HepG2 (cell line): ENCODE measurements at regions not wholly inside any gene's neighbourhood (a gene's known extent, or its start where the extent isn't known, plus 50 kb on each side); places are given as distances from the start of the nearest gene placed in this dataset.

Source experiments
- ATAC-seq: fragments of 200-7000 bp; cut with Tn5 transposase; 3 replicates; pipeline ENCODE4 v1.9.1; 2020; ENCODE audit warnings: mild to moderate bottlenecking, moderate library complexity
- BruUV-seq: library from RNA; stranded (reverse); fragments of 400-500 nt; replicated peaks from 2 replicates; lab custom pipeline; 2021; lab: Mats Ljungman, UMichigan
- CTCF ChIA-PET: fragments of 300-600 bp; formaldehyde crosslinking; extraction: SDS; loops from one replicate; lab custom pipeline; 2021; ENCODE audit warnings: low total read pairs, inconsistent platforms, low intra/inter-chr PET ratio; lab: Yijun Ruan, JAX
- POLR2A ChIA-PET: fragments of 350-600 bp; sonication (Branson Sonifier 250); formaldehyde crosslinking; loops from one replicate; lab custom pipeline; 2020; ENCODE audit warnings: antibody characterized with exemption, inconsistent platforms; lab: Yijun Ruan, JAX
- DNase-seq: peaks from one replicate; pipeline ENCODE4 v3.0.0-alpha.2; 2015; ENCODE audit warnings: low spot score
- FAIRE-seq: peaks from 3 replicates; lab custom pipeline; 2011; peaks lifted over from hg19 to GRCh38; lab: Jason Lieb, UNC
- H2AFZ ChIP-seq: one replicate; pipeline ENCODE4 v1.6.1; 2011; ENCODE audit warnings: low read length, inconsistent platforms
- H3K27ac ChIP-seq: fragments of 300-600 bp; 3 replicates; pipeline ENCODE4 v1.8.0; 2011; ENCODE audit warnings: mixed run types, mild to moderate bottlenecking, mixed read lengths, low read length, inconsistent platforms; ENCODE audit not compliant: insufficient read depth; ENCODE audit errors: extremely low read length
- H3K27me3 ChIP-seq, 2 experiments: fragments of 200-600 bp in 1 of 2; 2 replicates in 1 of 2; 3 replicates in 1 of 2; pipeline versions ENCODE4 v1.6.0 to v1.8.0; 2011; ENCODE audit warnings: low read length in 2 of 2, mild to moderate bottlenecking in 2 of 2, moderate library complexity in 2 of 2, inconsistent platforms in 1 of 2; ENCODE audit not compliant: insufficient read depth in 2 of 2, control insufficient read depth in 1 of 2
- H3K36me3 ChIP-seq, 2 experiments: fragments of 200-600 bp in 1 of 2; replicated peaks in 1 of 2; 2 replicates in 1 of 2; 3 replicates in 1 of 2; pipeline versions ENCODE4 v1.5.1 to v1.8.0; 2011; ENCODE audit warnings: low read length in 2 of 2, inconsistent platforms in 1 of 2; ENCODE audit not compliant: insufficient read depth in 2 of 2, control insufficient read depth in 1 of 2
- H3K4me1 ChIP-seq: 2 replicates; pipeline ENCODE4 v1.5.1; 2012; ENCODE audit warnings: low read length, inconsistent platforms; ENCODE audit not compliant: insufficient read depth
- H3K4me2 ChIP-seq: 2 replicates; pipeline ENCODE4 v1.6.0; 2011; ENCODE audit warnings: low read depth, low read length, inconsistent platforms
- H3K4me3 ChIP-seq, 3 experiments: fragments of 200-600 bp in 1 of 3; sonication (generic), shearing (Covaris generic) in 1 of 3; replicated peaks in 1 of 3; 2 replicates each; pipeline ENCODE4 v1.5.1; 2011 to 2016; ENCODE audit warnings: low read length in 3 of 3, inconsistent platforms in 2 of 3, low read depth in 2 of 3, mild to moderate bottlenecking in 2 of 3, control low read depth in 1 of 3, mixed read lengths in 1 of 3; ENCODE audit not compliant: insufficient read depth in 1 of 3
- H3K79me2 ChIP-seq: one replicate; pipeline ENCODE4 v1.6.1; 2011; ENCODE audit warnings: low read length, inconsistent platforms; ENCODE audit not compliant: insufficient read depth
- H3K9ac ChIP-seq: 2 replicates; pipeline ENCODE4 v1.6.0; 2011; ENCODE audit warnings: mild to moderate bottlenecking, low read depth, low read length, inconsistent platforms; ENCODE audit not compliant: insufficient read depth
- H3K9me3 ChIP-seq: 2 replicates; pipeline ENCODE4 v1.5.1; 2012; ENCODE audit warnings: mild to moderate bottlenecking, low read length
- H4K20me1 ChIP-seq: 2 replicates; pipeline ENCODE4 v1.6.0; 2011; ENCODE audit warnings: inconsistent platforms, mild to moderate bottlenecking, low read length, moderate library complexity; ENCODE audit not compliant: insufficient read depth
- ELF3 ChIP-seq: IDR thresholded peaks from 2 replicates; pipeline ENCODE4 v1.6.1; 2016; ENCODE audit warnings: missing genetic modification reagents, missing compliant biosample characterization
- FOXA3 ChIP-seq: IDR thresholded peaks from 2 replicates; pipeline ENCODE4 v1.6.1; 2016; ENCODE audit warnings: missing genetic modification reagents, missing compliant biosample characterization
- FOXP1 ChIP-seq, 2 experiments: fragments of 450-650 bp in 1 of 2; IDR thresholded peaks; 2 replicates each; pipeline ENCODE4 v1.6.1; 2017 to 2018; ENCODE audit warnings: antibody characterized with exemption in 1 of 2
- FOXP4 ChIP-seq: sonication (generic); formaldehyde crosslinking; IDR thresholded peaks from 2 replicates; pipeline ENCODE4 v1.4.0; 2020; ENCODE audit warnings: missing genetic modification reagents
- GATAD2A ChIP-seq: IDR thresholded peaks from 2 replicates; pipeline ENCODE4 v1.6.1; 2016
- KLF15 ChIP-seq: sonication (generic); formaldehyde crosslinking; IDR thresholded peaks from 2 replicates; pipeline ENCODE4 v1.8.1; 2023; ENCODE audit warnings: borderline replicate concordance, mild to moderate bottlenecking, inconsistent platforms, missing genetic modification reagents, mixed read lengths
- NFIC ChIP-seq: IDR thresholded peaks from 2 replicates; pipeline ENCODE4 v1.6.1; 2012; ENCODE audit warnings: mild to moderate bottlenecking, low read length, inconsistent platforms
- NR2F6 ChIP-seq, 2 experiments: IDR thresholded peaks; 2 replicates each; pipeline ENCODE4 v1.6.1; 2016; ENCODE audit warnings: antibody characterized with exemption in 1 of 2, mild to moderate bottlenecking in 1 of 2
- RAD21 ChIP-seq: fragments of 450-650 bp; formaldehyde crosslinking; IDR thresholded peaks from 2 replicates; pipeline ENCODE4 v1.5.0; 2020; ENCODE audit warnings: mild to moderate bottlenecking
- SUZ12 ChIP-seq: fragments of 150-350 bp; IDR thresholded peaks from 2 replicates; pipeline ENCODE4 v1.6.1; 2014; ENCODE audit warnings: low read depth, low read length
- TCF7 ChIP-seq: sonication (generic); IDR thresholded peaks from 2 replicates; pipeline ENCODE4 v1.6.1; 2016; ENCODE audit warnings: antibody characterized with exemption, low read depth
- TFAP4 ChIP-seq: sonication (generic); IDR thresholded peaks from 2 replicates; pipeline ENCODE4 v1.6.1; 2016; ENCODE audit warnings: low read depth, borderline replicate concordance
- ZBTB3 ChIP-seq: sonication (generic); formaldehyde crosslinking; IDR thresholded peaks from 2 replicates; pipeline ENCODE4 v1.4.0; 2020; ENCODE audit warnings: low read depth, mild to moderate bottlenecking, moderate library complexity, missing genetic modification reagents, borderline replicate concordance
- ZNF232 ChIP-seq: sonication (generic); formaldehyde crosslinking; IDR thresholded peaks from 2 replicates; pipeline ENCODE4 v1.4.0; 2020; ENCODE audit warnings: missing genetic modification reagents, borderline replicate concordance
- ZNF547 ChIP-seq: sonication (generic); formaldehyde crosslinking; IDR thresholded peaks from 2 replicates; pipeline ENCODE4 v1.5.1; 2020; ENCODE audit warnings: mild to moderate bottlenecking, missing genetic modification reagents
- ZNF883 ChIP-seq: sonication (generic); formaldehyde crosslinking; IDR thresholded peaks from 2 replicates; pipeline ENCODE4 v1.5.1; 2020; ENCODE audit warnings: mild to moderate bottlenecking, missing genetic modification reagents; ENCODE audit errors: not compliant biosample characterization
- ZSCAN20 ChIP-seq: sonication (generic); formaldehyde crosslinking; IDR thresholded peaks from 2 replicates; pipeline ENCODE4 v1.4.0; 2020; ENCODE audit warnings: missing genetic modification reagents, mild to moderate bottlenecking, borderline replicate concordance
- WGBS: methylation state at CpG from one replicate; pipeline ENCODE4 v1.1.6; 2017; ENCODE audit warnings: low lambda C conversion rate; 5-methylcytosine and 5-hydroxymethylcytosine counted together
- in situ Hi-C: cut with HindIII; loops from 2 replicates; pipeline ENCODE4 v1.10.0; 2017; ENCODE audit warnings: low pct_unique_long_range_greater_than_20kb; ENCODE audit not compliant: extremely low pct_ligation_motif_present
- intact Hi-C: fragments of 100-400 bp; cut with micrococcal nuclease; formaldehyde crosslinking; loops from one replicate; pipeline ENCODE4 v1.10.0; 2022; ENCODE audit not compliant: unreplicated experiment

GRCh38 chr6:156423075-156423474 is 354.1 kb upstream of the ARID1B start:
- WGBS: 43% methylated on average over 6 of the region's 6 CpGs
- in situ Hi-C loops (no loop called here), intact Hi-C loops (no loop called here)
- FAIRE-seq (no peak), ATAC-seq (no peak), DNase-seq (no peak)
- H3K9ac ChIP-seq: no peak overlapping the region
- peaks cover 10% of the 10 kb centered on the region; the same call in 1 of the 2 replicates for H3K4me1 ChIP-seq
- no peak overlapping the region for H3K4me3 ChIP-seq
- H3K27me3 ChIP-seq: no peaks in the 10 kb centered on the region
- no peaks in the 10 kb centered on the region for H3K79me2 ChIP-seq
- H3K9me3 ChIP-seq: peaks cover 14% of the 10 kb centered on the region; the same call in 1 of the 2 replicates
- ChIA-PET CTCF (no interaction called here), POLR2A (no interaction called here)
- no peak overlapping the region for H3K4me2 ChIP-seq
- no peaks in the 10 kb centered on the region for H4K20me1 ChIP-seq
- no peak for TF ChIP-seq KLF15
- no peak for TF ChIP-seq ZNF547
- TF ChIP-seq SUZ12: no peak
- BruUV-seq: no TSS peak
- H3K36me3 ChIP-seq: no peaks in the 10 kb centered on the region
- H3K27ac ChIP-seq: no peak overlapping the region
- no peak overlapping the region for H2AFZ ChIP-seq

- H3K4me3 ChIP-seq: no peak overlapping the region
- no peaks in the 10 kb centered on the region for H3K79me2 ChIP-seq
- peak; percentile 30 for DNase-seq
- FAIRE-seq: peak; percentile 54
- H3K9ac ChIP-seq: no peak overlapping the region
- H3K4me1 ChIP-seq: peaks cover 10% of the 10 kb centered on the region; the same call in 1 of the 2 replicates
- no peaks in the 10 kb centered on the region for H3K27me3 ChIP-seq
- intact Hi-C loops: no loop called here
- WGBS: 9% methylated on average over 2 of the region's 2 CpGs
- peak; percentile 54 for ATAC-seq
- no peak overlapping the region for H3K4me2 ChIP-seq
- H3K36me3 ChIP-seq: no peaks in the 10 kb centered on the region
- ChIA-PET POLR2A (no interaction called here), CTCF (no interaction called here)
- H3K9me3 ChIP-seq: peaks cover 14% of the 10 kb centered on the region; the same call in 1 of the 2 replicates
- H3K27ac ChIP-seq: no peak overlapping the region
- no peak overlapping the region for H2AFZ ChIP-seq
- no TSS peak for BruUV-seq
- in situ Hi-C loops: no loop called here
- no peaks in the 10 kb centered on the region for H4K20me1 ChIP-seq
- TF ChIP-seq NR2F6 (IDR thresholded peaks at IDR 0.05): peak; percentile 57
- no peak for TF ChIP-seq NR2F6 (CRISPR knock-in tag; IDR thresholded peaks at IDR 0.05)
- no peak for TF ChIP-seq FOXP1 (IDR thresholded peaks at IDR 0.05)
- TF ChIP-seq FOXP1 (CRISPR knock-in tag; IDR thresholded peaks at IDR 0.05): peak; percentile 45; the same call in 1 of the 2 replicates
- no peak for TF ChIP-seq RAD21
- no peak for TF ChIP-seq ZBTB3 (CRISPR knock-in tag)
- TF ChIP-seq NFIC: no peak
- no peak for TF ChIP-seq ZSCAN20 (CRISPR knock-in tag)
- no peak for TF ChIP-seq TFAP4
- peak; percentile 84 for TF ChIP-seq FOXA3 (CRISPR knock-in tag)
- TF ChIP-seq ZNF232 (CRISPR knock-in tag): no peak
- TF ChIP-seq GATAD2A (CRISPR knock-in tag): peak; percentile 60; the same call in 1 of the 2 replicates
- no peak for TF ChIP-seq ZNF883 (CRISPR knock-in tag)
- TF ChIP-seq ELF3 (CRISPR knock-in tag): peak; percentile 32; the same call in 1 of the 2 replicates
- TF ChIP-seq TCF7: no peak
- peak; percentile 48; the same call in 1 of the 2 replicates for TF ChIP-seq FOXP4 (CRISPR knock-in tag)
Measured at GRCh38 chr6:156421933-156422332, 355.2 kb upstream of the ARID1B start.
